Lower leg skin (tissue), 3 donors: ENCODE measurements at regions not wholly inside any gene's neighbourhood (a gene's known extent, or its start where the extent isn't known, plus 50 kb on each side); places are given as distances from the start of the nearest gene placed in this dataset.

Experiments used
- POLR2A ChIP-seq, 2 donors: fragments of 450-650 bp; IDR thresholded peaks; one replicate each; pipeline ENCODE4 v1.6.1; 2016 to 2017; ENCODE audit warnings: antibody characterized with exemption in 2 of 2, mild to moderate bottlenecking in 1 of 2, moderate library complexity in 1 of 2
- TF ChIP-seq, protein P1 (sequence below), 3 donors: fragments of 450-650 bp; IDR thresholded peaks; one replicate each; pipeline ENCODE4 v1.5.1; 2016; ENCODE audit warnings: antibody characterized with exemption in 3 of 3, mild to moderate bottlenecking in 3 of 3, moderate library complexity in 2 of 3

DNA sequence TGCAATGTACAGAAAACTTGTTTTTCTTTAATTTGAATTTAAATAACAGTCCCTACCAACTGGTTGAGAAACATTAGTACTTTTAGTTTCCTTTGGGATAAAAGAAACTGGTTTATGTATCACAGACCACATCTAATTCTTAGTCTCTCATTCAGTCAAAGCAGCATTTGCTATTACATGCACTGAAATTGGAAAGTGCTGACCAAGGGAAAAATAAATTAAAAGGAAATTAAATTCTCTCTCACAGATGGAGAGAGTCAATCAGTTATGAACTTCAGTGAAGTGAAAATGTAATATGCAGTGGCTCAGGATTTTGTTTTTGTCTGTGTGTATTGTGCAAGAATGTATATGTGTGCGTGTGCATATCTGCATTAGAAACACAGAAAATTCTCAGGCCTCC is 121.7 kb downstream of the TUSC1 start:
- no peak for TF ChIP-seq POLR2A (IDR thresholded peaks at IDR 0.05)
- TF ChIP-seq, protein P1, sequence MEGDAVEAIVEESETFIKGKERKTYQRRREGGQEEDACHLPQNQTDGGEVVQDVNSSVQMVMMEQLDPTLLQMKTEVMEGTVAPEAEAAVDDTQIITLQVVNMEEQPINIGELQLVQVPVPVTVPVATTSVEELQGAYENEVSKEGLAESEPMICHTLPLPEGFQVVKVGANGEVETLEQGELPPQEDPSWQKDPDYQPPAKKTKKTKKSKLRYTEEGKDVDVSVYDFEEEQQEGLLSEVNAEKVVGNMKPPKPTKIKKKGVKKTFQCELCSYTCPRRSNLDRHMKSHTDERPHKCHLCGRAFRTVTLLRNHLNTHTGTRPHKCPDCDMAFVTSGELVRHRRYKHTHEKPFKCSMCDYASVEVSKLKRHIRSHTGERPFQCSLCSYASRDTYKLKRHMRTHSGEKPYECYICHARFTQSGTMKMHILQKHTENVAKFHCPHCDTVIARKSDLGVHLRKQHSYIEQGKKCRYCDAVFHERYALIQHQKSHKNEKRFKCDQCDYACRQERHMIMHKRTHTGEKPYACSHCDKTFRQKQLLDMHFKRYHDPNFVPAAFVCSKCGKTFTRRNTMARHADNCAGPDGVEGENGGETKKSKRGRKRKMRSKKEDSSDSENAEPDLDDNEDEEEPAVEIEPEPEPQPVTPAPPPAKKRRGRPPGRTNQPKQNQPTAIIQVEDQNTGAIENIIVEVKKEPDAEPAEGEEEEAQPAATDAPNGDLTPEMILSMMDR (IDR thresholded peaks at IDR 0.05) = no peak
